Fibroblast of lung (primary cell): ENCODE measurements at regions not wholly inside any gene's neighbourhood (a gene's known extent, or its start where the extent isn't known, plus 50 kb on each side); places are given as distances from the start of the nearest gene placed in this dataset.

Source experiments
- DNase-seq, 2 donors: peaks; one replicate each; pipeline versions ENCODE4 v3.0.0 to v3.0.0-alpha.2; 2010; ENCODE audit warnings: low read depth in 2 of 2
- H2AFZ ChIP-seq: 2 replicates; pipeline ENCODE4 v1.5.1; 2012; ENCODE audit warnings: low read length, control low read depth, inconsistent platforms
- H3K27ac ChIP-seq: 2 replicates; pipeline ENCODE4 v1.5.1; 2011; ENCODE audit warnings: low read length, control low read depth; ENCODE audit not compliant: insufficient read depth
- H3K27me3 ChIP-seq: 2 replicates; pipeline ENCODE4 v1.5.1; 2011; ENCODE audit warnings: mild to moderate bottlenecking, low read length; ENCODE audit not compliant: control insufficient read depth, insufficient read depth
- H3K36me3 ChIP-seq: 2 replicates; pipeline ENCODE4 v1.5.1; 2011; ENCODE audit warnings: low read length; ENCODE audit not compliant: control insufficient read depth, insufficient read depth
- H3K4me1 ChIP-seq: 2 replicates; pipeline ENCODE4 v1.5.1; 2011; ENCODE audit warnings: low read length; ENCODE audit not compliant: control insufficient read depth, insufficient read depth; ENCODE audit errors: extremely low read depth
- H3K4me2 ChIP-seq: 2 replicates; pipeline ENCODE4 v1.5.1; 2011; ENCODE audit warnings: low read length, control low read depth; ENCODE audit not compliant: insufficient read depth; ENCODE audit errors: extremely low read depth
- H3K4me3 ChIP-seq, 4 experiments: fragments of 200-600 bp in 1 of 4; sonication (generic) in 1 of 4; replicated peaks in 1 of 4; 2 replicates each; pipeline ENCODE4 v1.5.1; 2011 to 2016; ENCODE audit warnings: low read length in 4 of 4, low read depth in 3 of 4, mild to moderate bottlenecking in 3 of 4, control low read depth in 2 of 4, inconsistent platforms in 1 of 4, mixed read lengths in 1 of 4; ENCODE audit not compliant: insufficient read depth in 1 of 4; ENCODE audit errors: control extremely low read depth in 1 of 4
- H3K79me2 ChIP-seq: 2 replicates; pipeline ENCODE4 v1.5.1; 2012; ENCODE audit warnings: mild to moderate bottlenecking, low read length, inconsistent platforms; ENCODE audit not compliant: control insufficient read depth, insufficient read depth
- H3K9ac ChIP-seq: 2 replicates; pipeline ENCODE4 v1.5.1; 2011; ENCODE audit warnings: mild to moderate bottlenecking, low read length, control low read depth; ENCODE audit not compliant: insufficient read depth
- H3K9me3 ChIP-seq: 2 replicates; pipeline ENCODE4 v1.5.1; 2012; ENCODE audit warnings: low read depth, low read length; ENCODE audit not compliant: control insufficient read depth, insufficient read depth
- H4K20me1 ChIP-seq: 2 replicates; pipeline ENCODE4 v1.5.1; 2011; ENCODE audit warnings: low read length; ENCODE audit not compliant: control insufficient read depth, insufficient read depth; ENCODE audit errors: extremely low read depth
- EZH2 ChIP-seq: IDR thresholded peaks from 2 replicates; pipeline ENCODE4 v1.5.1; 2012; ENCODE audit warnings: low read length, control low read depth, mild to moderate bottlenecking; ENCODE audit errors: missing control alignments
- TF ChIP-seq, protein P1 (sequence below), 2 donors: IDR thresholded peaks in 1 of 2; conservative IDR thresholded peaks in 1 of 2; 1 replicate in 1 of 2; 2 replicates in 1 of 2; pipeline ENCODE4 v1.5.1; 2011 to 2012; ENCODE audit warnings: low read length in 2 of 2, control low read depth in 1 of 2, inconsistent platforms in 1 of 2, low read depth in 1 of 2, mild to moderate bottlenecking in 1 of 2

DNA sequence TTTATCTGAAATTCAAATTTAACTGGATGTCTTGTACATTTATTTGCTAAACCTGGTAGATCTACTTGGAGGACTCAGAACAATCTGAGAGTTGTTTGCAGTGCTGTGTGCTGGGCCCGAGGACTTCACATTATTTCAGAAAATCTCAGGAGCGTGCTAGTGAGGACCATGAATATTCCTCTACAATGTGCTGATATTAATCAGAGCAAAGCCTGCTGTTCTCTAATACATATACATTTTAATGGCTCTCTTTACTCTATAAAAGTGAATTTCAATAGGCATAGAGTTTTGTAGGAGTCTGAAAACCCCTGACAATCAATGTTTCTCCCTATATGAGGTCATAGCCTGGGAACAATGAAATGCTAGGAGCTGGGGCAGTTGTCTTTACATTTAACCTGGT is 144.3 kb downstream of the NEDD1 start:
- TF ChIP-seq EZH2: no peak
- TF ChIP-seq, protein P1, sequence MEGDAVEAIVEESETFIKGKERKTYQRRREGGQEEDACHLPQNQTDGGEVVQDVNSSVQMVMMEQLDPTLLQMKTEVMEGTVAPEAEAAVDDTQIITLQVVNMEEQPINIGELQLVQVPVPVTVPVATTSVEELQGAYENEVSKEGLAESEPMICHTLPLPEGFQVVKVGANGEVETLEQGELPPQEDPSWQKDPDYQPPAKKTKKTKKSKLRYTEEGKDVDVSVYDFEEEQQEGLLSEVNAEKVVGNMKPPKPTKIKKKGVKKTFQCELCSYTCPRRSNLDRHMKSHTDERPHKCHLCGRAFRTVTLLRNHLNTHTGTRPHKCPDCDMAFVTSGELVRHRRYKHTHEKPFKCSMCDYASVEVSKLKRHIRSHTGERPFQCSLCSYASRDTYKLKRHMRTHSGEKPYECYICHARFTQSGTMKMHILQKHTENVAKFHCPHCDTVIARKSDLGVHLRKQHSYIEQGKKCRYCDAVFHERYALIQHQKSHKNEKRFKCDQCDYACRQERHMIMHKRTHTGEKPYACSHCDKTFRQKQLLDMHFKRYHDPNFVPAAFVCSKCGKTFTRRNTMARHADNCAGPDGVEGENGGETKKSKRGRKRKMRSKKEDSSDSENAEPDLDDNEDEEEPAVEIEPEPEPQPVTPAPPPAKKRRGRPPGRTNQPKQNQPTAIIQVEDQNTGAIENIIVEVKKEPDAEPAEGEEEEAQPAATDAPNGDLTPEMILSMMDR (conservative IDR thresholded peaks at IDR 0.05 in 1 of 2, IDR thresholded peaks at IDR 0.05 in 1 of 2; ENCODE audit: low read depth in 1 of 2, low read length in 2 of 2): no peak
- Histone ChIP-seq H4K20me1 (no peaks in the 10 kb centered on the region), H3K4me2 (no peak overlapping the region), H3K9me3 (no peaks in the 10 kb centered on the region), H3K4me3 (no peak overlapping the region), H3K27ac (no peak overlapping the region), H3K36me3 (no peaks in the 10 kb centered on the region), H3K9ac (no peak overlapping the region), H3K79me2 (no peaks in the 10 kb centered on the region), H3K4me1 (no peaks in the 10 kb centered on the region), H3K27me3 (no peaks in the 10 kb centered on the region), H2AFZ (no peak overlapping the region)
- DNase-seq: no peak

DNA sequence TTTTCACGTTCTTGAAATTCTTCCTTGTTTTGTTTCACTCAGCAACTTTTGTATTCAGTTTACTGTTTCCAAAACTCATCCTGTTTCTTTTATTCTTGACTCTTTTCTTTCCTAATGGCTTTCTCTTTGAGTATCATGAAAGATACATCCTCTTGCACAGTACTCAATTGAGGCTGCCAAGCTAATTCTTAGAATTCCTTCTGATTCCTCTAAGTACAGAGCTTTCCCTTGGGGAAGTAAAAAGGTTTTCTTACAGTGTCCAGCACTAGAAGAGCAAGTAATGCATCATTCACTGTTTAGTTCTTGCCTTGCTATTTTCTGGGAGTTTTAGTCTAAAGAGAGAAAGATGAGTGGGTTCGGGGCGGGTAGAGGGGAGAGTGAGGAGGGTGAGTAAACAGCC is 154.1 kb downstream of the NEDD1 start:
- no peaks in the 10 kb centered on the region for H3K4me1 ChIP-seq
- H3K4me3 ChIP-seq: no peak overlapping the region
- no peaks in the 10 kb centered on the region for H3K27me3 ChIP-seq
- no peaks in the 10 kb centered on the region for H4K20me1 ChIP-seq
- H3K4me2 ChIP-seq: no peak overlapping the region
- H3K9me3 ChIP-seq: no peaks in the 10 kb centered on the region
- H3K27ac ChIP-seq: no peak overlapping the region
- TF ChIP-seq, protein P1 (conservative IDR thresholded peaks at IDR 0.05 in 1 of 2, IDR thresholded peaks at IDR 0.05 in 1 of 2; ENCODE audit: low read depth in 1 of 2, low read length in 2 of 2): no peak
- no peak for TF ChIP-seq EZH2
- H2AFZ ChIP-seq: no peak overlapping the region
- peak in 1 of 2 donors; percentile 22 for DNase-seq
- H3K36me3 ChIP-seq: no peaks in the 10 kb centered on the region
- H3K79me2 ChIP-seq: no peaks in the 10 kb centered on the region
- no peak overlapping the region for H3K9ac ChIP-seq

DNA sequence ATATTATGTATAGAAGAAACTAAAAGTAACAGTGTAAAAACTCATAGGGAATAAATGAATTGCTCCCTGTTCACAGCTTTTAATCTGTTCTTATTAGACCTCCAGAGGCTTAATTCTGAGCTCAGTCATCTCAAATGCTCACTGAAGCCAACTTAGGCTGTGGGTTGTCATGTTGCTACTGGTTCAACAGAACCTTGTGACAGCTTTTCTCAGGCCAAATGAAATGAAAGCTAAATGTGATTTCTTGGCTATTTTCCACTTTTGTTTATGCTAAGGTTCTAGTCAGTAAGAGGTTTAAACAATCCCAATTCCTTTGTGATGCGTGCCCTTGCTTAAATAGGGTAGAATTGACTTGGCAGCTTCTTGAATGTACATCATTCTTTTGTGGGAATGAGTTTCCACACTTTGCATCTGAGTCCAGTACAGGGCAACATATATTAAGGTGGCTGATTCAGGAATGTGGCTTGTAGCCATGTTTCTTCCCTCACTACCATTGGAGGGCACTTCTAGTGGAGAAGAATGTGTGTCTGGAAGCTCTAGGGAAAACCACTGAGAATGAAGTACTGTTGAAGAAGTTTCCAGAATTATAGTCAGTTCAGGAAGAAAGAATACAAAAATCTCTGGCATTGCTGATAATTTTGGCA is 156.4 kb downstream of the NEDD1 start:
- no peak overlapping the region for H3K4me3 ChIP-seq
- H3K79me2 ChIP-seq: no peaks in the 10 kb centered on the region
- H3K9me3 ChIP-seq: no peaks in the 10 kb centered on the region
- H3K36me3 ChIP-seq: no peaks in the 10 kb centered on the region
- H3K27me3 ChIP-seq: no peaks in the 10 kb centered on the region
- TF ChIP-seq EZH2: no peak
- TF ChIP-seq, protein P1 (conservative IDR thresholded peaks at IDR 0.05 in 1 of 2, IDR thresholded peaks at IDR 0.05 in 1 of 2; ENCODE audit: low read depth in 1 of 2, low read length in 2 of 2): no peak
- no peaks in the 10 kb centered on the region for H4K20me1 ChIP-seq
- H2AFZ ChIP-seq: no peak overlapping the region
- DNase-seq: peak in 1 of 2 donors; percentile 63
- no peak overlapping the region for H3K4me2 ChIP-seq
- no peak overlapping the region for H3K27ac ChIP-seq
- no peak overlapping the region for H3K9ac ChIP-seq
- H3K4me1 ChIP-seq: no peaks in the 10 kb centered on the region
